ENCODE measurements at regions not wholly inside any gene's neighbourhood (a gene's known extent, or its start where the extent isn't known, plus 50 kb on each side); places are given as distances from the start of the nearest gene placed in this dataset.
"Not testable (repeated sequence)": the region's sequence is repeated elsewhere in the genome, so short reads cannot be mapped to it uniquely, and the experiment has no call there.

DNA sequence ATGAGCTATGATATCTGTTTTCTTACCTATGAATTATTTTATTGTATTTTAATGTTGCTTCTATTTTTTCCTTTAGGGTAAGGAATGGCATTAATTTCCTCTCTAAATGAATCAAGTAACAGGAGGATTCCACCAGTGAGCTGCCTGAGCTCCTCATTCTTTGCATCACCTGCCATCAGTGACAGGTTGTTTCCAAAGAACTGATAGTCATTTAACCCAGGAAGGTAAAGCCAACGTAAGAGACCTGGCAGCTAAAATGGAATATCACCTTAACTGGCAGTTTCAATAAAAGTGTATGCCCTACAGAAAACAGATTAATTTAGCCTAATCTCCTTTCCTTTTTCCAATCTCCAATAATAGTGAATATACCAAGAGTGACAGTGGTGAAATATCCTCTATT is 812.0 kb downstream of the SLITRK5 start:
- TF ChIP-seq, protein P1, sequence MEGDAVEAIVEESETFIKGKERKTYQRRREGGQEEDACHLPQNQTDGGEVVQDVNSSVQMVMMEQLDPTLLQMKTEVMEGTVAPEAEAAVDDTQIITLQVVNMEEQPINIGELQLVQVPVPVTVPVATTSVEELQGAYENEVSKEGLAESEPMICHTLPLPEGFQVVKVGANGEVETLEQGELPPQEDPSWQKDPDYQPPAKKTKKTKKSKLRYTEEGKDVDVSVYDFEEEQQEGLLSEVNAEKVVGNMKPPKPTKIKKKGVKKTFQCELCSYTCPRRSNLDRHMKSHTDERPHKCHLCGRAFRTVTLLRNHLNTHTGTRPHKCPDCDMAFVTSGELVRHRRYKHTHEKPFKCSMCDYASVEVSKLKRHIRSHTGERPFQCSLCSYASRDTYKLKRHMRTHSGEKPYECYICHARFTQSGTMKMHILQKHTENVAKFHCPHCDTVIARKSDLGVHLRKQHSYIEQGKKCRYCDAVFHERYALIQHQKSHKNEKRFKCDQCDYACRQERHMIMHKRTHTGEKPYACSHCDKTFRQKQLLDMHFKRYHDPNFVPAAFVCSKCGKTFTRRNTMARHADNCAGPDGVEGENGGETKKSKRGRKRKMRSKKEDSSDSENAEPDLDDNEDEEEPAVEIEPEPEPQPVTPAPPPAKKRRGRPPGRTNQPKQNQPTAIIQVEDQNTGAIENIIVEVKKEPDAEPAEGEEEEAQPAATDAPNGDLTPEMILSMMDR (IDR thresholded peaks at IDR 0.05) = no peak
- no peak for TF ChIP-seq POLR2A (IDR thresholded peaks at IDR 0.05)
- H3K4me3 ChIP-seq = no peak overlapping the region
- H3K9me3 ChIP-seq = peaks cover 0 to 11% (median 0%) of the 10 kb centered on the region in 3 donors
- no peaks in the 10 kb centered on the region for H3K36me3 ChIP-seq
- 35 to 62% methylated on average over 1 of the region's 1 CpG for WGBS, 2 donors
- no peaks in the 10 kb centered on the region for H3K4me1 ChIP-seq
- no peak for DNase-seq
- no peaks in the 10 kb centered on the region for H3K27me3 ChIP-seq
- intact Hi-C loops (cut with DNase I) = no loop called here
- H3K27ac ChIP-seq = no peak overlapping the region

DNA sequence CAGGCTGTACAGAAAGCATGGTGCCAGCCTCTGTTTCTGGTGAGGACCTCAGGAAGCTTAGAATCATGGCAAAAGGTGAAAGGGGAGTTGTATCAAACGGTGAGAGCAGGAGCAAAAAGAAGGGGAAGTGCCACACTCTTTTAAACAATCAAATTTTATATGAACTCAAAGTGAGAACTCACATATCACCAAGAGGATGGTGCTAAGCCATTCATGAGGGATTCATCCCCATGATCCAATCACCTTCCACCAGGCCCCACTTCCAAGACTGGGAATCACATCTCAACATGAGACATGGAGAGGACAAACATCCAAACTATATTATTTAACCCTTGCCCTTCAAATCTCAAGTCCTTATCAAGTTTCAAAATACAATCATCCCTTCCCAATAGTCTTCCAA is 836.7 kb downstream of the SLITRK5 start:
- intact Hi-C loops (cut with DNase I) = no loop called here
- Histone ChIP-seq H3K27me3 (no peaks in the 10 kb centered on the region), H3K4me3 (no peak overlapping the region), H3K9me3 (peaks cover 0 to 32% (median 13%) of the 10 kb centered on the region in 3 donors), H3K36me3 (no peaks in the 10 kb centered on the region), H3K4me1 (no peaks in the 10 kb centered on the region), H3K27ac (no peak overlapping the region)
- TF ChIP-seq POLR2A (IDR thresholded peaks at IDR 0.05) = no peak
- TF ChIP-seq, protein P1 (IDR thresholded peaks at IDR 0.05) = no peak
- no peak for DNase-seq
- 8 to 20% methylated on average over 1 of the region's 1 CpG for WGBS, 2 donors

DNA sequence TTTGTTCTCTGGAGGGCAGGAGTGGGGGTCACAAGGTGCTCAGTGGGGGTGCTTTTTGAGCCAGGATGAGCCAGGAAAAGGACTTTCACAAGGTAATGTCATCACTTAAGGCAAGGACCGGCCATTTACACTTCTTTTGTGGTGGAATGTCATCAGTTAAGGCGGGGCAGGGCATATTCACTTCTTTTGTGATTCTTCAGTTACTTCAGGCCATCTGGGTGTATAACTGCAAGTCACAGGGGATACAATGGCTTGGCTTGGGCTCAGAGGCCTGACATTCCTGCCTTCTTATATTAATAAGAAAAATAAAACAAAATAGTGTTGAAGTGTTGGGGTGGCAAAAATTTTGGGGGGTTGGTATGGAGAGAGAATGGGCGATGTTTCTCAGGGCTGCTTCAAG is 841.8 kb downstream of the SLITRK5 start:
- H3K9me3 ChIP-seq = peaks cover 0 to 21% (median 2%) of the 10 kb centered on the region in 3 donors
- H3K4me1 ChIP-seq; H3K27ac ChIP-seq; DNase-seq; H3K27me3 ChIP-seq; H3K36me3 ChIP-seq; H3K4me3 ChIP-seq; intact Hi-C loops (cut with DNase I): not testable (repeated sequence)
- 79 to 84% methylated on average over 2 to 3 of the region's 3 CpGs for WGBS, 2 donors

DNA sequence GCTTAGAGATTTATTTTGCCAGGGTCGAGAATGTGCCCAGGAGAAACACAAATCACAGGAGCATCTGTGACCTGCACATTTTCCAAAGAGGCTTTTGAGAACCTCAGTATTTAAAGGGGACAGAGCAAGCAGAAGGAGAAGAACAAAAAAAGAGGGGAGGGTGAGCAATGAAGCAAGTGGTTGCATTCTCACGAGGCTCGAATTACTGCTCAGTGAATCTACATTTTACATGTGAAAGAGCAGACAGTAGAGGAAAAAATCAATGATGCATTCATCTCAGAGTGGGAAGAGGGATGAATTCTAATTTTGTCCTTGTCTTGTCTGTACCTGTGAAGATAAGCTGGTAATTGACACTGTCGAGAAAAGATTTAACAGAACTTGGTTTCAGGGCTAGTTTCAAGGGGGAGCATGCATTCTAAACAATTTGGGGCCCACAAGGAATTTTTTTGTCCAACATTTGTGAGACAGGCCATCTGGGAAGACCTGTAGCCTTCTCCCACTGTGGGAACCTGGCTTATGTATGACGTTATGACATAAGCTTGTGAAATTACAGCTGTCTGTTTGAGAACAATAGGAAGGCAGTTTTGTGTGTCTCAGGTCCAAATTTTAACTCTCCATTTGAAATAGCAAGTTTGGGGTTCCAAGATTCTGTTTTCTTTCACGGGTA is 855.1 kb downstream of the SLITRK5 start:
- intact Hi-C loops (cut with DNase I) = no loop called here
- TF ChIP-seq, protein P1 (IDR thresholded peaks at IDR 0.05) = no peak
- no peak for TF ChIP-seq POLR2A (IDR thresholded peaks at IDR 0.05)
- no peaks in the 10 kb centered on the region for H3K4me1 ChIP-seq
- H3K27ac ChIP-seq = no peak overlapping the region
- no peaks in the 10 kb centered on the region for H3K9me3 ChIP-seq
- H3K36me3 ChIP-seq = no peaks in the 10 kb centered on the region
- 49 to 61% methylated on average over 6 of the region's 6 CpGs for WGBS, 2 donors
- DNase-seq = no peak
- H3K27me3 ChIP-seq = no peaks in the 10 kb centered on the region
- no peak overlapping the region for H3K4me3 ChIP-seq

DNA sequence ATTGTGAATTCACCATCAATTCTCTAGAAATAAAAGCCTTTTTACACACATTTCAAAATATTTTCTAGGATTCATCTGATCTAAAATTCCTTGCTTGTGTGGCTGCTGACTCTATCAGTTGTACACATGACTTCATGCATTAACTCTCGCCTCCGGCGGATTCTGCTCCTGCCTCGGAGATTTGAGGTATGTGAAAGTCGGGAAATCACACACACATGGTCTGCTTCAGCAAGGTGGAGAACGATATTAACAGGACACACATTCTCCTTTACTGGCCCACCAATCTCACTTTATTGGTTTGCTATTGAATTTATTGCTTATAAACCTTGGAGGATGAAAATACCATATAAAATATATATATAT is 855.7 kb downstream of the SLITRK5 start:
- DNase-seq = no peak
- H3K4me3 ChIP-seq = no peak overlapping the region
- no peaks in the 10 kb centered on the region for H3K4me1 ChIP-seq
- H3K27ac ChIP-seq = no peak overlapping the region
- intact Hi-C loops (cut with DNase I) = no loop called here
- no peak for TF ChIP-seq POLR2A (IDR thresholded peaks at IDR 0.05)
- TF ChIP-seq, protein P1 (IDR thresholded peaks at IDR 0.05) = no peak
- H3K27me3 ChIP-seq = no peaks in the 10 kb centered on the region
- no peaks in the 10 kb centered on the region for H3K36me3 ChIP-seq
- 85 to 87% methylated on average over 6 of the region's 6 CpGs for WGBS, 2 donors
- H3K9me3 ChIP-seq = no peaks in the 10 kb centered on the region

DNA sequence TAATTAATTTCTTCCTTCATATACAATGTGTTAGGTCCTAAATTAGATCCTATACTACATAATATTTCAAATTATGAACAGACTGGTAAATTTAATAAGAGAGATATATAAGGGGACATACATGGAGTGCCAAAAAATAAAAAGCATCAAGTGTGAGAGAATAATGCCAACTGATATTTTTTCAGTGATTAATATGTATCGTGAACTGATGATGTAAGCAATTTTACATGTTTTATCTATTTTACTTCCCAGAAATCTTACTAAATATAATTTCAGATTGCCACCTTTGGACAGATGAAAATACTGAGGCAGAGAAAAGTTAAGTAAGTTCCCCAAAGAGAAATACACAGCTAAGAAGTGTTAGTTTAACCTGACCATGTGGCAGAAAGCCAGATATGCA is 870.8 kb downstream of the SLITRK5 start:
- intact Hi-C loops (cut with DNase I) = no loop called here
- Histone ChIP-seq H3K27ac (no peak overlapping the region), H3K27me3 (no peaks in the 10 kb centered on the region), H3K4me3 (no peak overlapping the region), H3K9me3 (no peaks in the 10 kb centered on the region), H3K36me3 (no peaks in the 10 kb centered on the region), H3K4me1 (no peaks in the 10 kb centered on the region)
- 85 to 100% methylated on average over 1 of the region's 1 CpG for WGBS, 2 donors
- DNase-seq = no peak
- TF ChIP-seq, protein P1 (IDR thresholded peaks at IDR 0.05) = no peak
- no peak for TF ChIP-seq POLR2A (IDR thresholded peaks at IDR 0.05)

Data from esophagus squamous epithelium (tissue), 5 donors.